ENCODE measurements at regions not wholly inside any gene's neighbourhood (a gene's known extent, or its start where the extent isn't known, plus 50 kb on each side); places are given as distances from the start of the nearest gene placed in this dataset.

DNA sequence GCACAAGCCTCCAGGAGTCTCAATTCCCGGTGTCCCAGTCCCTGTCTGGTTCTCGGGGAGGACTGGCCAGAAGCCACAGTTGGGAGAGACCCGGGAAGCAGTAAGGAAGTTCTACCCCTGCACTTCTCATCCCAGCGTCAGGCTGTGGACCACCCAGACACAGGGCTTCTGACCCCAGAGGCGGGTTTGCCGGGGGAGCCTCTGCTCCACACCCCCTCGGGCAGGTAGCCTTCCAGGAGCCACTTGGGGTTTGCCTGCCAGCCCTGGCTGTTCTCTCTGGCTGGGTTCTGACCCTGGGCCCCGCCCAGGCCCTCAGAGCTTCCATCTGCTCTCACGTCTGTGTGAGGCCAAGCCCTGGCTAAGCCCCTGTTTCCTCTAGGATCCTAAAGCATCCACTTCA, 94.4 kb upstream of the GPC1 start:
- no peak for DNase-seq (ENCODE audit: low read depth in 2 of 2)

- DNase-seq (ENCODE audit: low read depth in 2 of 2) = no peak
Measured at GRCh38 chr2:240343548-240343947, 91.9 kb upstream of the GPC1 start.

DNA sequence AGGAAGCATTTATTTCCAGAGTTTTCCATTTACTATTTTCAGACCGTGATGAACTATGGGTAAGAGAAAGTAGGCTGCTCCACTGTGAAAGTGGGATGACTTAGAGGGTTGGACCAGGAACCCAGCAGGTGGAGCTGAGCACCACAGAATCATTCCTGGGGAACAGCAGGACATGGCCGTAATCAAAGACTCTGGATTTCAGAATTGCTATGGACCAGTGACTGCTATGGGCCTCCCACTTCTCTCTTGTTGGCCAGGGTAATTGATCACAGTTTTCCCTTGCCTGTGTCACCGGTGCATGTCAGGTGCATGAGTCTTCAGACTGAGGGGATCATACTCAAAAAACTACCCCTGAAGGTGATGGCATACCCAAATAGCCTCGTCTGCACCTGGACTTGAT, 90.6 kb upstream of the GPC1 start:
- DNase-seq (ENCODE audit: low read depth in 2 of 2) = no peak

DNA sequence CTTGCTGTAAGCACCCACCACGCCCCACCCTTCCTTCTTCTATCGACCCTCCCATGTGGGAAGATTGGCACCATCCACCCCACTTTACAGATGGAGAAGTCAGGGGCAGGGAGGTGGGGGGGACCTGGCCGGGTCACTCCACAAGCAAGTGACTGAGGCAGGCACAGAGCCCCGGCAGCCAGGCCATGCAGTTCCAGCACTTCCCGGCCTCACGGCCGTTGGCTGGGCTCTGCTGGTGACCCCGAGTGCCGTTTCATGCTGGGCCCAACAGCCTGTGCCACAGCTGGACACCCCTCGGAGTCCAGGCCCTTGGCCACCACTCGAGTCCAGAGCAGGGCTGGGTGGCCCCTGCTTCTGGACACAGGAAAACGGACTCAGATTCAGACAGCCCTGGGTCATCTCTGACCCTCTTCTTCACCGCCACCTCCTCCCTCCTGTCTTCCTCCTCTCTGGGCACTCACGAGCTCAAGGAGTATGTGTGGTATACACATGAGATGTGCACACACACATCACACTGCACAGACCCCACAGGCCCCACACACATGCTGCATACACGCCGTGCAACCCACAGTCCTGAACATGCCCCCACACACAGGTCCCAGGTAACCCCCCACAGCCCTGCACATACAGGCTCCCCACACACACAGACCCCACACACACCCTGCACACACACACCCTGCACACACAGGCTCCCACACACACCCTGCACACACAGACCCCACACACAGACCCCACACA, 89.3 kb upstream of the GPC1 start:
- DNase-seq (ENCODE audit: low read depth in 2 of 2) = no peak

- DNase-seq (ENCODE audit: low read depth in 2 of 2) = no peak
Measured at GRCh38 chr2:240346753-240347372, 88.6 kb upstream of the GPC1 start.

GRCh38 chr2:240347373-240347940, 88.0 kb upstream of the GPC1 start:
- no peak for DNase-seq (ENCODE audit: low read depth in 2 of 2)

GRCh38 chr2:240347949-240348500, 87.4 kb upstream of the GPC1 start:
- DNase-seq (ENCODE audit: low read depth in 2 of 2) = no peak

GRCh38 chr2:240348522-240348921, 86.9 kb upstream of the GPC1 start:
- no peak for DNase-seq (ENCODE audit: low read depth in 2 of 2)

- no peak for DNase-seq (ENCODE audit: low read depth in 2 of 2)
Measured at GRCh38 chr2:240349133-240350005, 86.1 kb upstream of the GPC1 start.

DNA sequence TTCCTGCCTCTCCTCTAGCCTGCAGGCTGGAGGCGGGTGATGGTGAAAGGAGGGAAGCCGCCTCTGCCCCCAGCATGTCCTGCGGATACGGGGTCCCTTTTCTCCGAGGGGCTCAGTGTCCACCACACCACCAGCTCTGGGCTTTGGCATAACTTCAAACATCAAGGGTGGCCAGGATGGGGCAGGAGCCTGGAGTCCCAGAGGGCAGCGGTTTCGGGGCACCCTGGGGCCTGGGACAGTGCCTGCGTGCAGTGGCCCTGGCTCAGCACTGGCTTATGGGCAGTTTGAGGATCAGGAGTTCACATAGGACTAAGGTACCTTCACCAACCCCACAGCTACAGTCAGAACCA, 85.5 kb upstream of the GPC1 start:
- no peak for DNase-seq (ENCODE audit: low read depth in 2 of 2)

DNA sequence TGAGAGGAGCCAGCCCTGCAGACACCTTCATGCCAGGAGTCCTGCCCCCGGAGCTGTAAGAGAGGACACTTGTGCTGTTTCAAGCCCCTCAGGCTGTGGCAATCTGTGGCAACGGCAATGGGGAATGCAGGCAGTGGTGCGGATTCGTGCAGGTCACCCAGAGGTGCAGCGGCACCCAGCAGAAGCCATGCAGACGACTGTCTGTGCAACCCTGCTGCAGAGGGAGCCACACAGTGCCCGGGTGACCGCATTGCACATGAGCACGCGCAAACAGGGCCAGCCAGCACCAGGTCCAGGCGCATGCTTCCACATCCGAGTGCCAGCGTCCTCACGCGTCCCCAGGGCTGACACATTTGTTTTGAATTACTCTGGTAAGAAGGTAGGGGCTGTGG, 84.8 kb upstream of the GPC1 start:
- DNase-seq (ENCODE audit: low read depth in 2 of 2) = no peak

GRCh38 chr2:240351088-240351741, 84.2 kb upstream of the GPC1 start:
- DNase-seq (ENCODE audit: low read depth in 2 of 2) = no peak

- DNase-seq (ENCODE audit: low read depth in 2 of 2) = no peak
Measured at GRCh38 chr2:240351826-240352426, 83.5 kb upstream of the GPC1 start.

DNA sequence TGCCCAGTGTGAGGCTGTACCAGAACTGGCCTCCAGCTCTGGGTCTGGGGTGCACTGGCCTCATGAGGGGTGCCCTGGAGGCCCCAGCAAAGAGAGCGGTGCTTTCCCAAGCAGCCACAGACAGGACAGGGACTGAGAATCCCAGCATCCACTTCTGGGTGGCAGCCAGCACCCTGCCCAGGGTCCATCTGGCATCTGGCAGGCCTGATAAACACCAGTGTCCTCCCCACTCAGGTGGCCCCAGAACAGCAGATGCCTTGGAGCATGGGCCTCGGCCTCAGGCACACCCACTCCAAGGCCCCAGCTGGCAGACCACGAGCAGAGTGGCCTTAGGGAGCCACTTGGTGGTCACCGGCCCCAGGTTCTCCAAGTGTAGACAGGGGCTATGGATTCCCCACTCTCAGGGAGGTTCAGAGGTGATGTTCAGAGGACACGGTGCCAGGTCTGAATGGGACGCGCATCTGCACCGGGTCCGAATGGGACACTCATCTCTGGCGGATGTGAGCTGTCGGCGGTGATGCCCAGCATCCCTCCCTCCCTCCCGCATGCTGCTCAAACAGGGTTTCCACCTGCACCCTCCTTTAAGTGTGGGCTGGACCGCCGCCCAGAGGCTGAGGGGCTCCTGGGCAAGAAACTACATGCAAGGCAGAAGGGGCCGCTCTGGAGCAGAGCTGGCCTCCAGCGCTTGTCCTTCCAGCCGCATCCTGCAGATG, 82.2 kb upstream of the GPC1 start:
- DNase-seq (ENCODE audit: low read depth in 2 of 2) = no peak

DNA sequence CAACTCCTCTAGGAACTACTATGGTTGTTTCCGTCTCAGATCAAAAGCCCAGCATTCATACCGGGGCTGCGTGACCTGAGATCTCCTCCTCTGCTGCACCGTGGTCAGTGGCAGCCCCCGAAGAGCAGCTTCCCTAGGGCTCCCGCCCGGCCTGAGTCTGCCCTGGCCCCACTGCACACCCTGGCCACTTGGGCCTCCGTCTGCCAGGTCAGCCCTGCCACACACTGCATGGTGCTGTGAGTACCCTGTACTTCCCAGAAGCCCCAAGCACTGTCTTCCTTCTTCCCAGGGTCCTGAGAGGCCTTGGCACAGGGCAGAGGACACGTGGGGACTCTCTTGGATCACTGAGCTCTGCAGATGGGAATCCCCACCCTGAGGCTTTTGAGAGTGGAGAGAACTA, 81.5 kb upstream of the GPC1 start:
- DNase-seq (ENCODE audit: low read depth in 2 of 2) = no peak

DNA sequence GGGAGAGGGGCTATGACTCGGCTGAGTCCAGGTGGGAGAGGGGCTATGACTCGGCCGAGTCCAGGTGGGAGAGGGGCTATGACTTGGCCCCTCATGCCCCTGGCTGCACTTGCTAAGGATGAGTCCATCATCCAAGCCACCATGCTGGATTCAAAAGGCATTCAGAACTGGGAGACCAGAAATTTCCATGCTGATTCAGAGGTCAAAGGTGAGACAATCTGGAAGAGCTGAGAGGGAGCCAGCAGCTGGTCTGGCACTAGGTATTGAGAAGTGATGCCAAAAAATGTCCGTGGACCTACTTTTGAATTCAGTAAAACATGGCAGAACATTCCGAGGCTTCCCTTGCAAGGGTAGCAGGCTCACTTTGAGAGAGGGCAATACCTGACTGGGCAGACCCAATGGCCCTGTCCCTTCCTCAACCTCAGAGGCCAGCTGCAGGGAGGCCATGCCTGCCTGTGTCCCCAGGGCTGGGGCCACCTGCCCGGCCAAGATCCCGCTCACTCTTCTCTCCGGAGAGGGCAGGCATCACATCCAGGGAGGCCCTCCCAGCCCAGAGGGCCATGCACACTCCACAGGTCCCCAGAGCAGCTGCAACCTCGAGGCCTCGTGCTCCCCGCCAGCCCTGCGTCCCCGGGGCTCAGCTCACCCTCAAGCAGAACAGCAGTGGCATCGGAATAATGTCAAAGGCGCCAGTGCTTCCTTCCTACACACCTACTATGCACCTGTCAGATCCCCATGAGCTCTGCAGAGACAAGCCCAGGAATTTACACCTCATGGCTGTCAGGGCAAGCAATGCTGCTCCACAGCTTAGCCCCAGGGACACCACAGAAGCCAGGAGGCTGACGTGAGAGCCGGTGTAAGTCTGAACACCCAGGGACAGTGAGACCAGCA, 80.2 kb upstream of the GPC1 start:
- no peak for DNase-seq (ENCODE audit: low read depth in 2 of 2)

- DNase-seq (ENCODE audit: low read depth in 2 of 2) = no peak
Measured at GRCh38 chr2:240355962-240356361, 79.5 kb upstream of the GPC1 start.

- DNase-seq (ENCODE audit: low read depth in 2 of 2) = no peak
Measured at GRCh38 chr2:240356700-240357640, 78.5 kb upstream of the GPC1 start.

- DNase-seq (ENCODE audit: low read depth in 2 of 2) = no peak
Measured at GRCh38 chr2:240357641-240358012, 77.8 kb upstream of the GPC1 start.
